MM.1S (cell line): ENCODE measurements at regions not wholly inside any gene's neighbourhood (a gene's known extent, or its start where the extent isn't known, plus 50 kb on each side); places are given as distances from the start of the nearest gene placed in this dataset.

Experiments
- DNase-seq: peaks from one replicate; pipeline ENCODE4 v3.0.0-alpha.2; 2015
- H2AFZ ChIP-seq: fragments of 300-600 bp; sonication (generic); 2 replicates; pipeline ENCODE4 v1.6.0; 2016; ENCODE audit warnings: antibody characterized with exemption, low read length
- H3F3A ChIP-seq: fragments of 300-600 bp; sonication (generic); 2 replicates; pipeline ENCODE4 v1.6.1; 2016; ENCODE audit warnings: mild to moderate bottlenecking, antibody characterized with exemption, low read length, moderate library complexity, mixed read lengths; ENCODE audit not compliant: insufficient read depth
- H3K27ac ChIP-seq: fragments of 300-600 bp; sonication (generic); 2 replicates; pipeline ENCODE4 v1.5.1; 2016; ENCODE audit warnings: mild to moderate bottlenecking, low read length
- H3K27me3 ChIP-seq: fragments of 300-600 bp; sonication (generic); replicated peaks from 2 replicates; pipeline ENCODE4 v1.6.0; 2016; ENCODE audit warnings: low read length; ENCODE audit not compliant: insufficient read depth
- H3K36me3 ChIP-seq: fragments of 300-600 bp; sonication (generic); replicated peaks from 2 replicates; pipeline ENCODE4 v1.6.1; 2016; ENCODE audit warnings: mild to moderate bottlenecking, low read length, mixed read lengths; ENCODE audit not compliant: insufficient read depth
- H3K4me1 ChIP-seq: fragments of 300-600 bp; sonication (generic); 2 replicates; pipeline ENCODE4 v1.6.1; 2016; ENCODE audit warnings: low read length, mixed read lengths
- H3K4me2 ChIP-seq: fragments of 300-600 bp; sonication (generic); 2 replicates; pipeline ENCODE4 v1.6.0; 2016; ENCODE audit warnings: low read depth, low read length
- H3K4me3 ChIP-seq: fragments of 300-600 bp; sonication (generic); 2 replicates; pipeline ENCODE4 v1.5.1; 2016; ENCODE audit warnings: low read length, mixed read lengths
- H3K79me2 ChIP-seq: fragments of 300-600 bp; sonication (generic); 2 replicates; pipeline ENCODE4 v1.6.1; 2016; ENCODE audit warnings: mixed run types, low read length, mixed read lengths
- H3K9ac ChIP-seq: fragments of 300-600 bp; sonication (generic); 2 replicates; pipeline ENCODE4 v1.6.1; 2016; ENCODE audit warnings: low read length, mixed read lengths
- H3K9me2 ChIP-seq: fragments of 300-600 bp; sonication (generic); replicated peaks from 2 replicates; pipeline ENCODE4 v1.6.1; 2016; ENCODE audit warnings: mild to moderate bottlenecking, low read length, mixed read lengths; ENCODE audit not compliant: insufficient read depth
- H3K9me3 ChIP-seq: fragments of 300-600 bp; sonication (generic); replicated peaks from 2 replicates; pipeline ENCODE4 v1.6.1; 2016; ENCODE audit warnings: mild to moderate bottlenecking, low read length, mixed read lengths; ENCODE audit not compliant: insufficient read depth
- H4K20me1 ChIP-seq: fragments of 300-600 bp; sonication (generic); 2 replicates; pipeline ENCODE4 v1.6.1; 2016; ENCODE audit warnings: mild to moderate bottlenecking, low read length, moderate library complexity, mixed read lengths; ENCODE audit not compliant: insufficient read depth
- EZH2 ChIP-seq: fragments of 300-600 bp; sonication (generic); optimal IDR thresholded peaks from 2 replicates; pipeline ENCODE3; 2017; ENCODE audit warnings: low read depth, mild to moderate bottlenecking, antibody characterized with exemption, low read length, mixed read lengths
- EZH2phosphoT487 ChIP-seq: fragments of 300-600 bp; sonication (generic); IDR thresholded peaks from 2 replicates; pipeline ENCODE4 v1.6.1; 2018; ENCODE audit warnings: antibody characterized with exemption, low read length
- TF ChIP-seq, protein P1 (sequence below): fragments of 300-600 bp; sonication (generic); IDR thresholded peaks from 2 replicates; pipeline ENCODE4 v1.5.1; 2016; ENCODE audit warnings: antibody characterized with exemption, low read length, mixed read lengths

DNA sequence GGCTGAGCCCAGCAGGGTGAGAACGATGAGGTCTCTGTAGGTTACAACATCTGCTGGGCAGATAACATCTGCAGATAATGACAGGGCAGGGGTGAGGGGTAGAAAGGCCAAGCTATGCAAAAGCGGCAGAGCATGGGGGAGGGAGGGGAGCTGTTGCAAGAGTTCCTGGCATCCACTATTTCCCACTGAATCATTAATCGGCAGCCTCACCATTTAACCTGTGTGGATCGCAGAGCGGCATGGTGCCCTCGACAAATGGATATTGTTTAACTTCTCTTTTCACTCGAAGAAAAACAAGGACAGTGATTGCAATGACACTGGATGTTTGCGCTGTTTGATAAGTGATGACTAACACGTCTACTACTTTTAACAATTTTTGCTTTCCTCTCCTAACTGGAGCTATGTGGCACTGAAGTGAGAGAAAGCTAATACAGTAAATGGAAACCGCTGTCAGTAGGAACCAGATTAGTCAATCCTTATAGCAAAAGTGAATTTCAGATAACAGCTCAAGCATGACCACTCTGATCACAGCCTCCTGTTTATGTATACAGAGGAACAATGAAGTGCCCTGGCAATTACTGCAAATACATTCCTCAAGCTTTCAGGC, 381.5 kb downstream of the TFAP2A start:
- TF ChIP-seq, protein P1, sequence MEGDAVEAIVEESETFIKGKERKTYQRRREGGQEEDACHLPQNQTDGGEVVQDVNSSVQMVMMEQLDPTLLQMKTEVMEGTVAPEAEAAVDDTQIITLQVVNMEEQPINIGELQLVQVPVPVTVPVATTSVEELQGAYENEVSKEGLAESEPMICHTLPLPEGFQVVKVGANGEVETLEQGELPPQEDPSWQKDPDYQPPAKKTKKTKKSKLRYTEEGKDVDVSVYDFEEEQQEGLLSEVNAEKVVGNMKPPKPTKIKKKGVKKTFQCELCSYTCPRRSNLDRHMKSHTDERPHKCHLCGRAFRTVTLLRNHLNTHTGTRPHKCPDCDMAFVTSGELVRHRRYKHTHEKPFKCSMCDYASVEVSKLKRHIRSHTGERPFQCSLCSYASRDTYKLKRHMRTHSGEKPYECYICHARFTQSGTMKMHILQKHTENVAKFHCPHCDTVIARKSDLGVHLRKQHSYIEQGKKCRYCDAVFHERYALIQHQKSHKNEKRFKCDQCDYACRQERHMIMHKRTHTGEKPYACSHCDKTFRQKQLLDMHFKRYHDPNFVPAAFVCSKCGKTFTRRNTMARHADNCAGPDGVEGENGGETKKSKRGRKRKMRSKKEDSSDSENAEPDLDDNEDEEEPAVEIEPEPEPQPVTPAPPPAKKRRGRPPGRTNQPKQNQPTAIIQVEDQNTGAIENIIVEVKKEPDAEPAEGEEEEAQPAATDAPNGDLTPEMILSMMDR: no peak
- TF ChIP-seq EZH2 (no peak), EZH2phosphoT487 (no peak)
- H3F3A ChIP-seq: no peaks in the 10 kb centered on the region
- no peaks in the 10 kb centered on the region for H3K27me3 ChIP-seq
- no peak overlapping the region for H3K4me3 ChIP-seq
- H2AFZ ChIP-seq: no peak overlapping the region
- no peaks in the 10 kb centered on the region for H3K36me3 ChIP-seq
- H3K9me2 ChIP-seq: no peaks in the 10 kb centered on the region
- H3K9ac ChIP-seq: no peak overlapping the region
- no peaks in the 10 kb centered on the region for H4K20me1 ChIP-seq
- no peaks in the 10 kb centered on the region for H3K4me1 ChIP-seq
- H3K79me2 ChIP-seq: no peaks in the 10 kb centered on the region
- no peak overlapping the region for H3K27ac ChIP-seq
- no peaks in the 10 kb centered on the region for H3K9me3 ChIP-seq
- H3K4me2 ChIP-seq: no peak overlapping the region
- DNase-seq: no peak

GRCh38 chr6:10031617-10032016, 383.3 kb downstream of the TFAP2A start:
- H3K4me1 ChIP-seq: no peaks in the 10 kb centered on the region
- no peaks in the 10 kb centered on the region for H4K20me1 ChIP-seq

DNA sequence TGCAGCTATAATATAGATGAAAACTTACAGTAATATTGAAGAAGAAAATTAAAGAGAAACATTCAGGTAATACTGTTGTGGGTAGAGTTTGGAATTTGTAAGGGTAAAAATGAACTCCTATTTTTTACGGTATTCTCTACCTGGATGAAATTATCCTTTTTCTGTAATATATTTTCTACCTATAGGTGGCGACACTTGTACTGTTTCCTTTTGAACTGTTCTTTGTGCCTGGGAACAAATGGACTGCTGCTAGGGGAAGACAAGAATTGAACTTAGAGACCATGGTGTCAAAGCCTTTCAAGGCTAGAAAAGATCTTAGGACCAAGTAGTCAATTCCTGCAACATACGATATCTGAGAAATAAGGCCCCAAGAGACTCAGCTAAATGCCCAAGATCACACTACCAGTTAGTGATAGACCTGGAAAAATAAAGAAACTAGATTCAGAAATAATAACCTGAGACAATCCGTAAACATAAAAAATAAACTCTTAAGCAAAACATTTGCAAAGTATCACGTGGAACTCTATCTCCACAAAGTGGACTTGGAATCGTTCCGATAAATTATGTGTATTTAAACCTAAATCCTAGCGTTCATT, 383.8 kb downstream of the TFAP2A start:
- Histone ChIP-seq H3F3A (no peaks in the 10 kb centered on the region), H2AFZ (no peak overlapping the region), H3K9ac (no peak overlapping the region), H3K79me2 (no peaks in the 10 kb centered on the region), H3K4me1 (no peaks in the 10 kb centered on the region), H3K27me3 (no peaks in the 10 kb centered on the region), H4K20me1 (no peaks in the 10 kb centered on the region), H3K9me3 (no peaks in the 10 kb centered on the region), H3K36me3 (no peaks in the 10 kb centered on the region), H3K4me3 (no peak overlapping the region), H3K27ac (no peak overlapping the region), H3K4me2 (no peak overlapping the region), H3K9me2 (no peaks in the 10 kb centered on the region)
- no peak for TF ChIP-seq EZH2
- TF ChIP-seq, protein P1: peak; percentile 55
- no peak for TF ChIP-seq EZH2phosphoT487
- peak; percentile 24 for DNase-seq

More at GRCh38 chr6:10031617-10032016, 383.3 kb downstream of the TFAP2A start:
- Histone ChIP-seq H3K27me3 (no peaks in the 10 kb centered on the region), H3K27ac (no peak overlapping the region), H3F3A (no peaks in the 10 kb centered on the region), H3K9ac (no peak overlapping the region), H3K36me3 (no peaks in the 10 kb centered on the region), H3K79me2 (no peaks in the 10 kb centered on the region), H3K4me3 (no peak overlapping the region), H2AFZ (no peak overlapping the region), H3K9me3 (no peaks in the 10 kb centered on the region), H3K4me2 (no peak overlapping the region), H3K9me2 (no peaks in the 10 kb centered on the region)
- TF ChIP-seq EZH2 (no peak), EZH2phosphoT487 (no peak)
- TF ChIP-seq, protein P1: no peak
- DNase-seq: no peak
